ENCODE measurements at regions not wholly inside any gene's neighbourhood (a gene's known extent, or its start where the extent isn't known, plus 50 kb on each side); places are given as distances from the start of the nearest gene placed in this dataset.

- DNase-seq: no peak
Measured at GRCh38 chr6:56765494-56765893, 122.8 kb upstream of the DST start.

GRCh38 chr6:56764081-56764566 lies 121.4 kb upstream of the DST start:
- DNase-seq: peak; percentile 7

DNA sequence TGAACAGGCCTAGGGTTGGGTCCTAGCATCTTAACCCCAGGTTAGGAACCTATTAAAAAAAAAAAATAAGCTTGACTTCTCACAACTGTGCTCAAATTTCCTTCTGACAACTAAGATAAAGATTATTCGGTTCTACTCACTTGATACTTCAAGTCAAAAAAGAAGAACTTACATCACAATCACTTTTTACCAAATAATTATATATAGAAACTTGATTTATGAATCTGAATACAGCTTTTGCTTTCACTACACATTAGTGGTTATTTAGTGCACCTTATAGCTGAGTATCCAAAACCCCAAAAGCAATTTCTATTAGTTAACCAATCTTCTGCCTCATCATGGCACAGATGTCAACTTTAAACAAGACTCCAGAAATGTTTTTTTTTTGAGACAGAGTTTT lies 119.0 kb upstream of the DST start:
- no peak for DNase-seq

- no peak for DNase-seq
Measured at GRCh38 chr6:56760842-56761241, 118.2 kb upstream of the DST start.

GRCh38 chr6:56759521-56759920 lies 116.8 kb upstream of the DST start:
- no peak for DNase-seq

GRCh38 chr6:56758553-56758952 lies 115.9 kb upstream of the DST start:
- DNase-seq: no peak

GRCh38 chr6:56758120-56758519 lies 115.4 kb upstream of the DST start:
- no peak for DNase-seq

DNA sequence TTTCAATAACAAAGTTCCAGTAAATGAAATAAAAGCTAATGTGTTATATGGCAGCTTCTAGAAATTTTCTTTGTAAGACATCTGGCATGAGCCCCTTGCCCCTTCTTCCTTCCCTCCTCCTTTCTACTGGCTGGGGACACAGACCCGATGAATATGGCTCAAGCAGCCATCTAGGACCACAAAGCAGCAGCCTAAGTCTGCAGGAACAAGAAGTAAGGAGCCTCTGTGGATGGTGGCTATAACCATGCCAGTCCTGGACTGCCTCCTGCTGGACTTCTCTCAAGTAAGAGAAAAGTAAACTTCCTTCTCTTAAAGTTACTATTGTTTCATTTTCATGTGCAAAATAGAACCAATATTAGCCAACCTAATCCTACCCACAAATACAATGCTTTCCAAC lies 114.9 kb upstream of the DST start:
- no peak for DNase-seq

DNA sequence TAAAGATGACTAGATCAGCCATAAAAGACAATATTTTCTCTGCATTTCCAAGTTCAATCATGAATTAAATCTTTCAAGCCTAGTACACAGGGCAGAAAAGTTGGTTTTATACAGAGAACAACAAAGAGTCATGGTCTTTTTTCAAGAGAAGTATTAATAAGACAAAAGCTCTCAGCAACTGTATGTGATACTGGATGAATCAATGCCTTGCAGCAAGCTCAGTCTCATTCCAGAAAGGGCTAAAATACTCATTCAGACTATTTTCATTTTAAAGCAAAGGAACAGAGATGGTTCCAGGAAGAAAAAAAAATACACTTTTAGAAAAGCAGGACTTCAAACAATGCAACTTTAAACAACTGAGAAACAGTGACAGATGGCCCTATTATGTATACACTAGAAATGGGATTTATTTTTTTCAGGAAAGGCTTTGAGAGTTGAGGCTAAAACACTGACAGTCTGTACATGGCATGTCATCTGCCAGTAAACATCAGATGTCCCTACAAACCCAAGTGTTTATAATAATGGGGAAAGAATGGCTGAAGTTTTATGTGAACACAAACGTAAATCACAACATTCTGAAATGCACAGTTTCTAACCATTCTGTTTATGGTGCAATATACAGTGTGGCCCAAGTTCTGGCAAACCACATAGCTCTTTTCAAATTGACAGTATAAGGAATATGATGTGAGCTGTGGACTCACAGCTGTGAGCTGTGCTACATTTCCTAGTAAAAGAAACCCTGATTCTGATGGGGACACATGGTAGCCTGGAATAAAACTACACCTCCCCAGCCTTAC lies 114.3 kb upstream of the DST start:
- peak; percentile 22 for DNase-seq

GRCh38 chr6:56756219-56756789 lies 113.6 kb upstream of the DST start:
- no peak for DNase-seq

DNA sequence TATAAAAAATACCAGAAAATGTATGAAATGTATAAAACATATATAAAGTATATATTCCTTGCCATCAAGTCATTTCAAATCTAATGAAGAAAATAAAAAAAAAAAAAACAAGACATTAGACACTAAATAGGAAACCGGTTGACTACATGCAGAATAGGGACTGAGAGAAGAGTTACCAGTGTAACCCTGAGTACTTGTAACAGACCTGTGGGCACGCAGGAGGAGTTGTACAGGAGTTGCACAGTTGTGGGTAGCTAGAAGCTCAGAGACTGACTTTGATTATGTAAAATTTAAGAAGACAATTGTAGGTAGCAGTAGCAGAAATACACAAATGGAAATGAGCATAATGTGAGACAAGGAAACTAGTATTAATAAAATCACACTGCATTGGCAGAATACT lies 112.4 kb upstream of the DST start:
- no peak for DNase-seq

DNA sequence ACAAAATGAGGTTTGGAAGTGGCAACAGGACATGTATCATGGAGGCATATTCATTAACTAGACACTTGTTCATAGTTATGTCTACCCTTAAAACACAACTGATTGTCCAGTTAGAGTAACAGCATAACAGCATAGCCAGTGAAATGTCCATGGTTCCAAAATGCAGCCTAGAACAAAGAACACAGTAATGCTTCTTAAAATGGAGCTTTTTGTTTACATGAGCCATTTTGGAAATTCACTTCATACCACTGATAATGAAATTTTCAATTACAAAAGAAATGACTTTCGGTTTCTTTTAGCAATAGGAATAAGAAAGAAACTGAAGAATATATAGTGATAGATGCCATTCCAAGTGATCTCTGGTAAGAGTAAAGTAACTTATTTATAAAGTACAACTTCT lies 111.1 kb upstream of the DST start:
- no peak for DNase-seq

DNA sequence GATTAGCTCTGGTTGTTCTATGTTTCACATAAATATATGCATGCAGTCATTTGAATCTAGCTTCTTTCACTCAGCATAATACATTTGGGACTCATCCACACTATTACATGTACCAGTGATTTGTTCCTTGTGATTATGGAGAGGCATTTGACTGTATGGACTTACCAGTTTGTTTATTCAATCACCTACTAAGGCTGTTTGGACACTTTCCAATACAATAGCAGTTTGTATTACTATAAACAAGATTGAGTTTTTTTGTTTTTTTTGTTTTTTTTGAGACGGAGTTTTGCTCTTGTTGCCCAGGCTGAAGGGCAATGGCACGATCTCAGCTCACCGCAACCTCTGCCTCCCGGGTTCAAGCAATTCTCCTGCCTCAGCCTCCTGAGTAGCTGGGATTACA lies 109.8 kb upstream of the DST start:
- no peak for DNase-seq

- DNase-seq: no peak
Measured at GRCh38 chr6:56752009-56752408, 109.3 kb upstream of the DST start.

- no peak for DNase-seq
Measured at GRCh38 chr6:56751604-56752003, 108.9 kb upstream of the DST start.

GRCh38 chr6:56750686-56751085 lies 108.0 kb upstream of the DST start:
- no peak for DNase-seq

DNA sequence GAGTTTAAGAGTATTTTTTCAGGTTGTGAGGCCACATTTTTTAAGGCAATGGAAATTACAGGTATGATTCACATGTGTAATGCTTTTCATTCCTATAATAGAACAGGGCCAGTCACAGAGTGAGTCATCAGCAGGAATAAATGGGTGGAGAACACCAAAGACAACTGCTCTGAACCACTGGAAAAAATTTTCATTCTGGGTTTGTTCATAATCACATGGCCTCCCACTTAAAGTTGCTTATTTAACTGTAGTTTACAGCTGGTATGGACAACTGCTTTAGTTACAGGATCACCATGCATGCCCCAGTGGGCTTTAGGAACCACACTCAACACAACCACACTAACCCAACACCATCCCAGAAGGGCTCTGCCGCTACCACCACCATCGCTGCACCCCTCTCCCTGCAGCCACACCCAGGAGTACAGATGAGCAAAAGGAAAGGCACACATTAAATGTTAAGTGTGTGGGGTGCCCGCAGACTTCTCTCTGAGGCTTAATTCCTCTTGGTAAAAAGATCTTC lies 107.0 kb upstream of the DST start:
- DNase-seq: no peak

- DNase-seq: no peak
Measured at GRCh38 chr6:56746767-56747504, 104.2 kb upstream of the DST start.

GRCh38 chr6:56745971-56746370 lies 103.3 kb upstream of the DST start:
- no peak for DNase-seq

GRCh38 chr6:56745081-56745480 lies 102.4 kb upstream of the DST start:
- no peak for DNase-seq

DNA sequence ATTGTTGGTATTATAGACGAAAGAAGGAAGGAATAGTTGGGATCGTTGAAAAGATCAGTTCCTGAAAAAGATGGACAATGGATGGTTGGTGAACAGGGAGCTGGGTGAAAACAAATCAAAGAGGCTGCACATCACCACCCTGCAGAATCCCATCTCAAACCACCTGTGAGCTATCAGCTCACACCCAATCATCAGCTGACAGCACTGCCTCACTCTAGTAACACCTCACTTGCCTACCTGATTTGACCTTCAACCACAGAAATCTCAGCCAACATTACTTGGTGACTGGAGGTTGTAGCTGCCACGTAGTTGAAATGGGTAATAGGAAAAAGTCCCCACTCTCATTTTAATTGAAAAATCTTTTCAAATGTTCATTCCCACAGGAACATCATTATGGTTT lies 101.8 kb upstream of the DST start:
- DNase-seq: no peak

DNA sequence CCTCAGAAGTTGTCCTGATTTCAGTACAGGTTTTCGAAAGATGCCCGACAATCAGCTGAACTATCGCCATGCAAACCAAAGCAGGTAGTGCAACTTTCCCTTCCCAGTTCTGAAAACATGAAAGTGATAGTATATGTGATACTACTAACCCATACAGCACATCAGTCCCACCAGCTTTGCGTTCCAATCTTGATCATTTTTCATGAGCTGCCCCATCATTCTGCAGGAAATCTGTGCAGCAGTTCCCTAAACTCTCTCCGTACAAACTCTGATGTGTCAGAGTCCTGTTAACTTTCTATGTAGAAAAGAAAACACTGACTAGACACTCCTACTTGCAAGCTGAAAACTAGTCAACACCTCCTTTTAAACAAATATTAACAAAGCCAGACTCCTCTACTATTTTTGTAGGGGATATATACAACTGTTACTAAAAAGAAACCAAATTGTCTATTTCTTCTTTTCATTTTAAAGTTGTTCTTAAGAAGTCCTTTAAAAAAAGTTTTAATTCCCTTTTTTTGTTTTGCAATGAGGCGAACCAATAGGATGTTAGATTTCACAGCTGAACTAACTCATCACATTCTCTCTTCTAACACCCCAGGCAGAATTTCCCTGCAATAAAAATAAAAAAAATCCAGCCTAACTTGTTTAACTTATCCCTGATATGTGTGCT lies 99.6 kb upstream of the DST start:
- DNase-seq: no peak

GRCh38 chr6:56741472-56741871 lies 98.8 kb upstream of the DST start:
- DNase-seq: no peak
